ENCODE measurements at regions not wholly inside any gene's neighbourhood (a gene's known extent, or its start where the extent isn't known, plus 50 kb on each side); places are given as distances from the start of the nearest gene placed in this dataset.
A peak's percentile ranks its signal among the peaks of the same experiment; 100 is the strongest.

- no peaks in the 10 kb centered on the region for H4K20me1 ChIP-seq (ENCODE audit: insufficient read depth, low read depth, low read length)
- no peaks in the 10 kb centered on the region for H3K9me2 ChIP-seq (replicated peaks; ENCODE audit: insufficient read depth, low read length)
- peak overlapping the region; percentile 79 for H3K27ac ChIP-seq (ENCODE audit: low read length)
- no peaks in the 10 kb centered on the region for H3K36me3 ChIP-seq (ENCODE audit: insufficient read depth, low read length)
- H3K79me2 ChIP-seq (ENCODE audit: low read length) = no peaks in the 10 kb centered on the region
- H3K9me3 ChIP-seq (ENCODE audit: low read length) = no peaks in the 10 kb centered on the region
- H3K9ac ChIP-seq (ENCODE audit: low read length) = no peak overlapping the region
- peaks cover 71% of the 10 kb centered on the region for H3K4me1 ChIP-seq (ENCODE audit: low read length)
- no peak for DNase-seq
- H3K27me3 ChIP-seq (ENCODE audit: low read length) = no peaks in the 10 kb centered on the region
- 0 out of 2 replicates have a peak overlapping the region, but pooled peaks have one; percentile 8 for H2AFZ ChIP-seq (ENCODE audit: low read length)
- H3K4me3 ChIP-seq (ENCODE audit: low read length) = no peak overlapping the region
- H3K4me2 ChIP-seq (ENCODE audit: low read depth, low read length, poor library complexity, severe bottlenecking) = peak overlapping the region; percentile 48
Measured at GRCh38 chr4:155616117-155616516, 50.5 kb upstream of the GUCY1A1 start.

GRCh38 chr4:155615081-155615887 lies 51.4 kb upstream of the GUCY1A1 start:
- H3K4me3 ChIP-seq (ENCODE audit: low read length) = peak overlapping the region; percentile 20
- H3K27me3 ChIP-seq (ENCODE audit: low read length) = no peaks in the 10 kb centered on the region
- peaks cover 67% of the 10 kb centered on the region for H3K4me1 ChIP-seq (ENCODE audit: low read length)
- no peaks in the 10 kb centered on the region for H4K20me1 ChIP-seq (ENCODE audit: insufficient read depth, low read depth, low read length)
- H3K9ac ChIP-seq (ENCODE audit: low read length) = peak overlapping the region; percentile 36
- H3K4me2 ChIP-seq (ENCODE audit: low read depth, low read length, poor library complexity, severe bottlenecking) = peak overlapping the region; percentile 48
- H3K9me3 ChIP-seq (ENCODE audit: low read length) = no peaks in the 10 kb centered on the region
- DNase-seq = peak; percentile 72
- peak overlapping the region; percentile 69 for H2AFZ ChIP-seq (ENCODE audit: low read length)
- H3K9me2 ChIP-seq (replicated peaks; ENCODE audit: insufficient read depth, low read length) = no peaks in the 10 kb centered on the region
- no peaks in the 10 kb centered on the region for H3K36me3 ChIP-seq (ENCODE audit: insufficient read depth, low read length)
- no peaks in the 10 kb centered on the region for H3K79me2 ChIP-seq (ENCODE audit: low read length)
- H3K27ac ChIP-seq (ENCODE audit: low read length) = peak overlapping the region; percentile 79

GRCh38 chr4:155614111-155614762 lies 52.4 kb upstream of the GUCY1A1 start:
- H4K20me1 ChIP-seq (ENCODE audit: insufficient read depth, low read depth, low read length) = no peaks in the 10 kb centered on the region
- no peaks in the 10 kb centered on the region for H3K27me3 ChIP-seq (ENCODE audit: low read length)
- H3K9me3 ChIP-seq (ENCODE audit: low read length) = no peaks in the 10 kb centered on the region
- H3K27ac ChIP-seq (ENCODE audit: low read length) = peak overlapping the region; percentile 79
- no peak for DNase-seq
- H2AFZ ChIP-seq (ENCODE audit: low read length) = 0 out of 2 replicates have a peak overlapping the region, but pooled peaks have one; percentile 15
- no peaks in the 10 kb centered on the region for H3K9me2 ChIP-seq (replicated peaks; ENCODE audit: insufficient read depth, low read length)
- H3K4me2 ChIP-seq (ENCODE audit: low read depth, low read length, poor library complexity, severe bottlenecking) = no peak overlapping the region
- no peak overlapping the region for H3K4me3 ChIP-seq (ENCODE audit: low read length)
- H3K36me3 ChIP-seq (ENCODE audit: insufficient read depth, low read length) = no peaks in the 10 kb centered on the region; the same call in 1 of the 2 replicates
- H3K79me2 ChIP-seq (ENCODE audit: low read length) = no peaks in the 10 kb centered on the region
- peaks cover 67% of the 10 kb centered on the region for H3K4me1 ChIP-seq (ENCODE audit: low read length)
- no peak overlapping the region for H3K9ac ChIP-seq (ENCODE audit: low read length)

- H3K27ac ChIP-seq (ENCODE audit: low read length) = no peak overlapping the region
- peaks cover 73% of the 10 kb centered on the region for H3K4me1 ChIP-seq (ENCODE audit: low read length)
- no peaks in the 10 kb centered on the region for H3K79me2 ChIP-seq (ENCODE audit: low read length)
- H3K9ac ChIP-seq (ENCODE audit: low read length) = peak overlapping the region; percentile 13
- H3K27me3 ChIP-seq (ENCODE audit: low read length) = no peaks in the 10 kb centered on the region
- peak overlapping the region; percentile 20 for H3K4me2 ChIP-seq (ENCODE audit: low read depth, low read length, poor library complexity, severe bottlenecking)
- no peaks in the 10 kb centered on the region for H4K20me1 ChIP-seq (ENCODE audit: insufficient read depth, low read depth, low read length)
- H3K9me2 ChIP-seq (replicated peaks; ENCODE audit: insufficient read depth, low read length) = no peaks in the 10 kb centered on the region
- peak overlapping the region; percentile 53 for H2AFZ ChIP-seq (ENCODE audit: low read length)
- no peak overlapping the region for H3K4me3 ChIP-seq (ENCODE audit: low read length)
- no peaks in the 10 kb centered on the region for H3K9me3 ChIP-seq (ENCODE audit: low read length)
- peak; percentile 67 for DNase-seq
- no peaks in the 10 kb centered on the region; the same call in 1 of the 2 replicates for H3K36me3 ChIP-seq (ENCODE audit: insufficient read depth, low read length)
Measured at GRCh38 chr4:155612074-155612473, 54.6 kb upstream of the GUCY1A1 start.

GRCh38 chr4:155611501-155611900 lies 55.1 kb upstream of the GUCY1A1 start:
- Histone ChIP-seq H3K4me1 (ENCODE audit: low read length) (peaks cover 71% of the 10 kb centered on the region), H3K4me3 (ENCODE audit: low read length) (no peak overlapping the region), H3K9me3 (ENCODE audit: low read length) (no peaks in the 10 kb centered on the region), H3K27me3 (ENCODE audit: low read length) (no peaks in the 10 kb centered on the region), H3K27ac (ENCODE audit: low read length) (no peak overlapping the region), H3K4me2 (ENCODE audit: low read depth, low read length, poor library complexity, severe bottlenecking) (no peak overlapping the region), H4K20me1 (ENCODE audit: insufficient read depth, low read depth, low read length) (no peaks in the 10 kb centered on the region), H3K36me3 (ENCODE audit: insufficient read depth, low read length) (no peaks in the 10 kb centered on the region; the same call in 1 of the 2 replicates), H3K9me2 (replicated peaks; ENCODE audit: insufficient read depth, low read length) (no peaks in the 10 kb centered on the region), H2AFZ (ENCODE audit: low read length) (peak overlapping the region; percentile 36; the same call in 1 of the 2 replicates), H3K9ac (ENCODE audit: low read length) (no peak overlapping the region), H3K79me2 (ENCODE audit: low read length) (no peaks in the 10 kb centered on the region)
- no peak for DNase-seq

- no peak overlapping the region for H3K4me2 ChIP-seq (ENCODE audit: low read depth, low read length, poor library complexity, severe bottlenecking)
- DNase-seq = no peak
- peaks cover 66% of the 10 kb centered on the region for H3K4me1 ChIP-seq (ENCODE audit: low read length)
- 0 out of 2 replicates have a peak overlapping the region, but pooled peaks have one; percentile 5 for H3K27ac ChIP-seq (ENCODE audit: low read length)
- H3K9ac ChIP-seq (ENCODE audit: low read length) = no peak overlapping the region
- no peak overlapping the region for H3K4me3 ChIP-seq (ENCODE audit: low read length)
- H3K9me3 ChIP-seq (ENCODE audit: low read length) = no peaks in the 10 kb centered on the region
- H3K79me2 ChIP-seq (ENCODE audit: low read length) = no peaks in the 10 kb centered on the region
- H3K27me3 ChIP-seq (ENCODE audit: low read length) = no peaks in the 10 kb centered on the region
- H3K36me3 ChIP-seq (ENCODE audit: insufficient read depth, low read length) = no peaks in the 10 kb centered on the region; the same call in 1 of the 2 replicates
- H4K20me1 ChIP-seq (ENCODE audit: insufficient read depth, low read depth, low read length) = no peaks in the 10 kb centered on the region
- H3K9me2 ChIP-seq (replicated peaks; ENCODE audit: insufficient read depth, low read length) = no peaks in the 10 kb centered on the region
- H2AFZ ChIP-seq (ENCODE audit: low read length) = peak overlapping the region; percentile 73; the same call in 1 of the 2 replicates
Measured at GRCh38 chr4:155610143-155610542, 56.5 kb upstream of the GUCY1A1 start.

GRCh38 chr4:155609455-155610059 lies 57.1 kb upstream of the GUCY1A1 start:
- H3K9me3 ChIP-seq (ENCODE audit: low read length) = no peaks in the 10 kb centered on the region
- H3K9me2 ChIP-seq (replicated peaks; ENCODE audit: insufficient read depth, low read length) = no peaks in the 10 kb centered on the region
- no peaks in the 10 kb centered on the region for H4K20me1 ChIP-seq (ENCODE audit: insufficient read depth, low read depth, low read length)
- peaks cover 66% of the 10 kb centered on the region for H3K4me1 ChIP-seq (ENCODE audit: low read length)
- H3K27ac ChIP-seq (ENCODE audit: low read length) = 0 out of 2 replicates have a peak overlapping the region, but pooled peaks have one; percentile 5
- no peak overlapping the region for H3K4me3 ChIP-seq (ENCODE audit: low read length)
- no peaks in the 10 kb centered on the region for H3K79me2 ChIP-seq (ENCODE audit: low read length)
- H3K36me3 ChIP-seq (ENCODE audit: insufficient read depth, low read length) = no peaks in the 10 kb centered on the region; the same call in 1 of the 2 replicates
- no peak for DNase-seq
- H3K4me2 ChIP-seq (ENCODE audit: low read depth, low read length, poor library complexity, severe bottlenecking) = no peak overlapping the region
- H3K9ac ChIP-seq (ENCODE audit: low read length) = no peak overlapping the region
- H2AFZ ChIP-seq (ENCODE audit: low read length) = peak overlapping the region; percentile 73
- H3K27me3 ChIP-seq (ENCODE audit: low read length) = no peaks in the 10 kb centered on the region
